ENCODE measurements at regions not wholly inside any gene's neighbourhood (a gene's known extent, or its start where the extent isn't known, plus 50 kb on each side); places are given as distances from the start of the nearest gene placed in this dataset.

DNA sequence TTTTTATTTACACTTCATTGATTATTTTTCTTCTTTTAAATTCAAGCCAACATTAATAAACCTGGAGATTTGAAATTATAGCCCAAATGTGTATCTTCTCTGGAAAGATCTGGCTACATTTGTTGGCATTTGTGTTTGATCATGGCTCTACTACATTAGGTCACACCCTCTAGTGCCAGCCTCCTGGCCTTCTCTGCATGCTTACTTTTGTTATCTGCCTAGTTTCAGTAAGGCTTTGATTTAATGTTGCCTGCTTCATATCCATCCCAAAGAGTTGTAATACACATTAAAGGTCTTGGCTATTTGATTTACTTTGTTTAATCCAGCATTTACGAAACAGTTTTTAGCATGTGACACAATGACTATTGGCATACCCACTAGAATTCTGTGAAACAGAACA, 224.5 kb downstream of the TRAM1L1 start:
- TF ChIP-seq YY1 (IDR thresholded peaks at IDR 0.05; ENCODE audit: low read depth) (no peak), TAF1 (IDR thresholded peaks at IDR 0.05; ENCODE audit: low read depth) (no peak), MAX (IDR thresholded peaks at IDR 0.05) (no peak), TCF12 (IDR thresholded peaks at IDR 0.05; ENCODE audit: low read depth) (no peak), CEBPB (IDR thresholded peaks at IDR 0.05) (no peak), CREB1 (IDR thresholded peaks at IDR 0.05; ENCODE audit: low read depth) (no peak)
- TF ChIP-seq, protein P1, sequence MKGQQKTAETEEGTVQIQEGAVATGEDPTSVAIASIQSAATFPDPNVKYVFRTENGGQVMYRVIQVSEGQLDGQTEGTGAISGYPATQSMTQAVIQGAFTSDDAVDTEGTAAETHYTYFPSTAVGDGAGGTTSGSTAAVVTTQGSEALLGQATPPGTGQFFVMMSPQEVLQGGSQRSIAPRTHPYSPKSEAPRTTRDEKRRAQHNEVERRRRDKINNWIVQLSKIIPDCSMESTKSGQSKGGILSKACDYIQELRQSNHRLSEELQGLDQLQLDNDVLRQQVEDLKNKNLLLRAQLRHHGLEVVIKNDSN (IDR thresholded peaks at IDR 0.05), result no peak
